ENCODE measurements at regions not wholly inside any gene's neighbourhood (a gene's known extent, or its start where the extent isn't known, plus 50 kb on each side); places are given as distances from the start of the nearest gene placed in this dataset.

DNA sequence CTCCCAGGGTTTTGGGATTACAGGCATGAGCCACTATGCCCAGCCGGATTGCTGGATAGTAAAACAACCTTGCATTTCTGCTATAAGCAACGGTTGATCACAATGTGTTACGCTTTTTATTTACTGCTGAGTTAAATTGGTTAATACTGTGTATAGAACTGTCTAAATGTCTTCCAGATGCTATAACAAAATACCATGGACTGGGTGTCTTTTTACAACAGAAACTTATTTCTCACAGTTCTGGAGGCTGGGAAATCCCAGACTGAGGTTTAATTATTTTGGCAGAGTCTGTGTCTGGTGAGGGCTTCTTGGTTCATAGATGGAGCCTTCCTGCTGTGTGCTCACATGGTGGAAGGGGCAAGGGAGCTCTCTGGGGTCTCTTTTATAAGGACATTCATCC lies 65.5 kb downstream of the ING1 start:
- DNase-seq: no peak
- WGBS, 3 donors: 72 to 80% (median 79%) methylated on average over 3 of the region's 3 CpGs
- no peaks in the 10 kb centered on the region for H3K9me3 ChIP-seq
- H3K27me3 ChIP-seq (ENCODE audit: insufficient read depth in 3 of 3, low read length in 2 of 3): no peaks in the 10 kb centered on the region
- H3K36me3 ChIP-seq (ENCODE audit: insufficient read depth in 1 of 2, low read depth in 1 of 2): no peaks in the 10 kb centered on the region
- intact Hi-C loops (cut with DNase I): no loop called here
- H3K27ac ChIP-seq: no peak overlapping the region
- TF ChIP-seq CTCF (IDR thresholded peaks at IDR 0.05): no peak
- no peak for ATAC-seq
- no peak overlapping the region for H3K4me3 ChIP-seq
- no peaks in the 10 kb centered on the region for H3K4me1 ChIP-seq

GRCh38 chr13:110780422-110780821 lies 66.9 kb downstream of the ING1 start:
- Histone ChIP-seq H3K4me3 (no peak overlapping the region), H3K4me1 (no peaks in the 10 kb centered on the region), H3K9me3 (no peaks in the 10 kb centered on the region), H3K27ac (no peak overlapping the region), H3K36me3 (ENCODE audit: insufficient read depth in 1 of 2, low read depth in 1 of 2) (no peaks in the 10 kb centered on the region), H3K27me3 (ENCODE audit: insufficient read depth in 3 of 3, low read length in 2 of 3) (no peaks in the 10 kb centered on the region)
- ATAC-seq (no peak), DNase-seq (no peak)
- no peak for TF ChIP-seq CTCF (IDR thresholded peaks at IDR 0.05)
- WGBS, 3 donors: 45 to 52% (median 48%) methylated on average over 2 of the region's 2 CpGs
- intact Hi-C loops (cut with DNase I): no loop called here

- no peaks in the 10 kb centered on the region for H3K36me3 ChIP-seq (ENCODE audit: insufficient read depth in 1 of 2, low read depth in 1 of 2)
- no peak overlapping the region for H3K27ac ChIP-seq
- no peak for TF ChIP-seq CTCF (IDR thresholded peaks at IDR 0.05)
- H3K9me3 ChIP-seq: no peaks in the 10 kb centered on the region
- H3K4me3 ChIP-seq: no peak overlapping the region
- no peaks in the 10 kb centered on the region for H3K27me3 ChIP-seq (ENCODE audit: insufficient read depth in 3 of 3, low read length in 2 of 3)
- ATAC-seq: no peak
- intact Hi-C loops (cut with DNase I): no loop called here
- no peak for DNase-seq
- no peaks in the 10 kb centered on the region for H3K4me1 ChIP-seq
These were observed 68.7 kb downstream of the ING1 start for GRCh38 chr13:110782185-110782584.

DNA sequence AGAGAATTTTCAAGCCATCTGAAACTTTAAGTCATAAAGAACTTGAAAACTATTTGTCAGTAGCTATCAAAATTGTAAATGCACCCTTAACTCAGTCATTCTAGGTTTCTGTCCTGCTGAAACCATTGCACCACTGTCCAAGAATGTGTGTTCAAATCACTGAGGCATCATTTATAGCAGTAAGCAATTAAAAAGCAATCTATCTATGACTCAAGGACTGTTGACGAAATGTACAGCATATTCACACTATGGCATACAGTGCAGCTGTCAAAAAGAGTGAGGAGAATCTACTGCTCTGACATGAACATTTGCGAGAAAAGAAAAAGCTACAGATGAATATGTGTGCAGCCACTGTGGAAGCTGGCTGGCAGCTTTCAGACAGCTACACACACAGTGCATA lies 71.2 kb downstream of the ING1 start:
- H3K9me3 ChIP-seq: no peaks in the 10 kb centered on the region
- WGBS, 3 donors: 88 to 94% (median 91%) methylated on average over 2 of the region's 2 CpGs
- H3K27ac ChIP-seq: no peak overlapping the region
- no peaks in the 10 kb centered on the region for H3K36me3 ChIP-seq (ENCODE audit: insufficient read depth in 1 of 2, low read depth in 1 of 2)
- no peak for TF ChIP-seq CTCF (IDR thresholded peaks at IDR 0.05)
- intact Hi-C loops (cut with DNase I): no loop called here
- H3K27me3 ChIP-seq (ENCODE audit: insufficient read depth in 3 of 3, low read length in 2 of 3): no peaks in the 10 kb centered on the region
- H3K4me3 ChIP-seq: no peak overlapping the region
- ATAC-seq: no peak
- no peak for DNase-seq
- H3K4me1 ChIP-seq: no peaks in the 10 kb centered on the region

GRCh38 chr13:110788778-110789177 lies 75.3 kb downstream of the ING1 start:
- intact Hi-C loops (cut with DNase I): no loop called here
- H3K4me1 ChIP-seq: peaks cover 3% of the 10 kb centered on the region
- H3K4me3 ChIP-seq: no peak overlapping the region

More at GRCh38 chr13:110788778-110789177, 75.3 kb downstream of the ING1 start:
- H3K27ac ChIP-seq: no peak overlapping the region
- no peaks in the 10 kb centered on the region for H3K36me3 ChIP-seq (ENCODE audit: insufficient read depth in 1 of 2, low read depth in 1 of 2)
- TF ChIP-seq CTCF (IDR thresholded peaks at IDR 0.05): no peak
- no peak for ATAC-seq
- no peaks in the 10 kb centered on the region for H3K9me3 ChIP-seq
- no peak for DNase-seq
- 91 to 95% (median 93%) methylated on average over 14 of the region's 14 CpGs for WGBS, 3 donors
- no peaks in the 10 kb centered on the region for H3K27me3 ChIP-seq (ENCODE audit: insufficient read depth in 3 of 3, low read length in 2 of 3)

Data from psoas muscle (tissue), 7 donors.